H9 (cell line): ENCODE measurements at regions not wholly inside any gene's neighbourhood (a gene's known extent, or its start where the extent isn't known, plus 50 kb on each side); places are given as distances from the start of the nearest gene placed in this dataset.

ENCODE experiments used
- DNase-seq: peaks from one replicate; pipeline ENCODE4 v3.0.0-alpha.2; 2017
- H2AFZ ChIP-seq: one replicate; pipeline ENCODE4 v1.6.1; 2013; ENCODE audit warnings: mild to moderate bottlenecking, low read length, control low read depth, moderate library complexity
- H2AK5ac ChIP-seq: 2 replicates; pipeline ENCODE4 v1.6.1; 2013; ENCODE audit warnings: low read length, control low read depth, mixed read lengths; ENCODE audit not compliant: insufficient read length
- H2BK120ac ChIP-seq: one replicate; pipeline ENCODE4 v1.6.1; 2013; ENCODE audit warnings: low read depth, mild to moderate bottlenecking, low read length, control low read depth, inconsistent platforms; ENCODE audit not compliant: poor library complexity, severe bottlenecking
- H2BK12ac ChIP-seq: 2 replicates; pipeline ENCODE4 v1.6.1; 2013; ENCODE audit warnings: low read length, control low read depth, mixed read lengths, low read depth; ENCODE audit not compliant: insufficient read length
- H2BK15ac ChIP-seq: 2 replicates; pipeline ENCODE4 v1.6.1; 2013; ENCODE audit warnings: low read depth, low read length, control low read depth
- H2BK20ac ChIP-seq: one replicate; pipeline ENCODE4 v1.6.1; 2013; ENCODE audit warnings: low read depth, mild to moderate bottlenecking, low read length, control low read depth, inconsistent platforms; ENCODE audit not compliant: poor library complexity, severe bottlenecking
- H2BK5ac ChIP-seq: 2 replicates; pipeline ENCODE4 v1.6.1; 2013; ENCODE audit warnings: low read length, control low read depth, mixed read lengths; ENCODE audit not compliant: insufficient read length
- H3K14ac ChIP-seq: 2 replicates; pipeline ENCODE4 v1.6.1; 2013; ENCODE audit warnings: low read length, control low read depth; ENCODE audit not compliant: insufficient read depth
- H3K18ac ChIP-seq: 2 replicates; pipeline ENCODE4 v1.6.1; 2013; ENCODE audit warnings: low read depth, mild to moderate bottlenecking, mixed read lengths, low read length, control low read depth; ENCODE audit not compliant: insufficient read length
- H3K23ac ChIP-seq: 2 replicates; pipeline ENCODE4 v1.6.1; 2013; ENCODE audit warnings: low read length, control low read depth, mixed read lengths, low read depth; ENCODE audit not compliant: insufficient read length
- H3K23me2 ChIP-seq: 2 replicates; pipeline ENCODE4 v1.6.1; 2013; ENCODE audit warnings: low read depth, mild to moderate bottlenecking, mixed read lengths, low read length, control low read depth; ENCODE audit not compliant: insufficient read length, poor library complexity, severe bottlenecking
- H3K27ac ChIP-seq: 2 replicates; pipeline ENCODE4 v1.5.1; 2013; ENCODE audit warnings: low read length, control low read depth, mixed read lengths, low read depth; ENCODE audit not compliant: insufficient read length
- H3K27me3 ChIP-seq: 2 replicates; pipeline ENCODE4 v1.6.1; 2013; ENCODE audit warnings: low read length, control low read depth, inconsistent platforms; ENCODE audit not compliant: insufficient read depth
- H3K4ac ChIP-seq: 2 replicates; pipeline ENCODE4 v1.6.1; 2013; ENCODE audit warnings: low read depth, mild to moderate bottlenecking, control low read depth, inconsistent platforms, low read length, moderate library complexity
- H3K4me1 ChIP-seq: 2 replicates; pipeline ENCODE4 v1.6.1; 2013; ENCODE audit warnings: low read length, control low read depth, inconsistent platforms; ENCODE audit not compliant: insufficient read depth
- H3K4me2 ChIP-seq: 2 replicates; pipeline ENCODE4 v1.6.1; 2013; ENCODE audit warnings: low read length, control low read depth, mixed read lengths; ENCODE audit not compliant: insufficient read length, insufficient read depth
- H3K56ac ChIP-seq: 2 replicates; pipeline ENCODE4 v1.6.1; 2013; ENCODE audit warnings: low read depth, mild to moderate bottlenecking, mixed read lengths, low read length, control low read depth; ENCODE audit not compliant: insufficient read length
- H3K79me1 ChIP-seq: 2 replicates; pipeline ENCODE4 v1.6.1; 2013; ENCODE audit warnings: low read depth, mild to moderate bottlenecking, moderate library complexity, low read length, control low read depth, inconsistent platforms; ENCODE audit not compliant: insufficient read depth, poor library complexity, severe bottlenecking
- H3K79me2 ChIP-seq: 2 replicates; pipeline ENCODE4 v1.6.1; 2013; ENCODE audit warnings: low read length, control low read depth, inconsistent platforms; ENCODE audit not compliant: insufficient read depth
- H3K9ac ChIP-seq: 2 replicates; pipeline ENCODE4 v1.6.1; 2013; ENCODE audit warnings: low read length, control low read depth, mixed read lengths; ENCODE audit not compliant: insufficient read length; ENCODE audit errors: extremely low read depth
- H3K9me3 ChIP-seq: one replicate; pipeline ENCODE4 v1.6.1; 2013; ENCODE audit warnings: low read depth, low read length, inconsistent platforms; ENCODE audit not compliant: control insufficient read depth
- H3T11ph ChIP-seq: one replicate; pipeline ENCODE4 v1.6.1; 2013; ENCODE audit warnings: mild to moderate bottlenecking, low read length, control low read depth, inconsistent platforms
- H4K20me1 ChIP-seq: one replicate; pipeline ENCODE4 v1.6.1; 2013; ENCODE audit not compliant: control insufficient read depth, insufficient read length, insufficient read depth
- H4K5ac ChIP-seq: 2 replicates; pipeline ENCODE4 v1.6.1; 2013; ENCODE audit warnings: low read depth, mild to moderate bottlenecking, mixed read lengths, low read length, control low read depth; ENCODE audit not compliant: insufficient read length
- H4K8ac ChIP-seq: replicated peaks from 2 replicates; pipeline ENCODE4 v1.6.1; 2013; ENCODE audit warnings: low read length, control low read depth, mixed read lengths, low read depth; ENCODE audit not compliant: insufficient read length
- H4K91ac ChIP-seq: 2 replicates; pipeline ENCODE4 v1.6.1; 2013; ENCODE audit warnings: low read depth, mild to moderate bottlenecking, moderate library complexity, mixed read lengths, low read length, control low read depth; ENCODE audit not compliant: insufficient read length
- H3K27ac Mint-ChIP-seq, 3 experiments: 2 replicates in 2 of 3; 3 replicates in 1 of 3; pipeline ENCODE4 v1.8.0; 2020 to 2021; ENCODE audit warnings: mixed read lengths in 3 of 3, mild to moderate bottlenecking in 1 of 3, moderate library complexity in 1 of 3
- H3K27me3 Mint-ChIP-seq: 2 replicates; pipeline ENCODE4 v1.8.0; 2021; ENCODE audit warnings: low read depth, mild to moderate bottlenecking, moderate library complexity, mixed read lengths
- H3K36me3 Mint-ChIP-seq, 3 experiments: 2 replicates in 2 of 3; 3 replicates in 1 of 3; pipeline ENCODE4 v1.8.0; 2020 to 2021; ENCODE audit warnings: low read depth in 3 of 3, mixed read lengths in 3 of 3; ENCODE audit not compliant: insufficient read depth in 1 of 3
- H3K4me1 Mint-ChIP-seq, 2 experiments: 2 replicates each; pipeline ENCODE4 v1.8.0; 2020; ENCODE audit warnings: mixed read lengths in 2 of 2
- H3K4me3 Mint-ChIP-seq, 2 experiments: 2 replicates in 1 of 2; 3 replicates in 1 of 2; pipeline ENCODE4 v1.8.0; 2020 to 2021; ENCODE audit warnings: mild to moderate bottlenecking in 2 of 2, mixed read lengths in 2 of 2, moderate library complexity in 1 of 2
- H3K9me3 Mint-ChIP-seq, 2 experiments: 2 replicates in 1 of 2; 3 replicates in 1 of 2; pipeline ENCODE4 v1.8.0; 2020; ENCODE audit warnings: mild to moderate bottlenecking in 2 of 2, mixed read lengths in 2 of 2, moderate library complexity in 1 of 2
- CTCF ChIP-seq: fragments of 200-600 bp; sonication (generic); conservative IDR thresholded peaks from 3 replicates; pipeline ENCODE4 v1.8.0; 2021; ENCODE audit warnings: antibody characterized with exemption, mild to moderate bottlenecking
- WGBS: extraction: QIAGEN DNeasy Blood & Tissue Kit; methylation state at CpG from one replicate; pipeline ENCODE4 v1.1.7; 2013; ENCODE audit warnings: missing lambda C conversion rate, low lambda C conversion rate, mixed read lengths; ENCODE audit not compliant: insufficient read length; ENCODE audit errors: extremely low coverage; 5-methylcytosine and 5-hydroxymethylcytosine counted together

GRCh38 chr17:33973491-33973890 is 281.6 kb upstream of the CCL2 start:
- no peaks in the 10 kb centered on the region for H4K20me1 ChIP-seq
- no peaks in the 10 kb centered on the region for H3K9me3 Mint-ChIP-seq
- H3K18ac ChIP-seq, result no peak overlapping the region
- no peaks in the 10 kb centered on the region for H3K79me1 ChIP-seq
- H3K23me2 ChIP-seq, result no peaks in the 10 kb centered on the region
- WGBS, result no CpG with 5 or more reads among the region's 5 CpGs
- no peak overlapping the region for H3K27ac ChIP-seq
- H3K79me2 ChIP-seq, result no peaks in the 10 kb centered on the region
- no peak overlapping the region for H4K8ac ChIP-seq
- H3K23ac ChIP-seq, result no peak overlapping the region
- no peak overlapping the region for H3T11ph ChIP-seq
- no peak overlapping the region for H3K27ac Mint-ChIP-seq
- no peak overlapping the region for H2BK15ac ChIP-seq
- H2AFZ ChIP-seq, result no peak overlapping the region
- H3K9me3 ChIP-seq, result no peaks in the 10 kb centered on the region
- no peak overlapping the region for H3K4me3 Mint-ChIP-seq
- H2BK20ac ChIP-seq, result no peak overlapping the region
- H3K4me1 Mint-ChIP-seq, result peaks cover 17 to 24% of the 10 kb centered on the region in 2 experiments
- no peaks in the 10 kb centered on the region; a peak in 1 of 7 replicates for H3K36me3 Mint-ChIP-seq
- peaks cover 3% of the 10 kb centered on the region; the same call in 1 of the 2 replicates for H3K4me1 ChIP-seq
- peak; percentile 28 for DNase-seq
- no peak overlapping the region for H2BK12ac ChIP-seq
- no peak overlapping the region for H4K5ac ChIP-seq
- no peaks in the 10 kb centered on the region for H3K27me3 ChIP-seq
- H3K27me3 Mint-ChIP-seq, result peaks cover 2% of the 10 kb centered on the region; the same call in 1 of the 2 replicates
- no peak overlapping the region for H3K9ac ChIP-seq
- no peak for TF ChIP-seq CTCF
- no peak overlapping the region for H2AK5ac ChIP-seq
- H3K56ac ChIP-seq, result no peak overlapping the region
- no peak overlapping the region for H3K4me2 ChIP-seq
- H4K91ac ChIP-seq, result no peak overlapping the region
- no peak overlapping the region for H2BK5ac ChIP-seq
- no peak overlapping the region for H3K14ac ChIP-seq
- H3K4ac ChIP-seq, result no peak overlapping the region
- H2BK120ac ChIP-seq, result no peak overlapping the region
